Activated T-cell treated with anti-CD3 and anti-CD28 coated beads, Interleukin-2, amount 50 U/mL, for 48 hours (primary cell): ENCODE measurements at regions not wholly inside any gene's neighbourhood (a gene's known extent, or its start where the extent isn't known, plus 50 kb on each side); places are given as distances from the start of the nearest gene placed in this dataset.
"Not testable (repeated sequence)": the region's sequence is repeated elsewhere in the genome, so short reads cannot be mapped to it uniquely, and the experiment has no call there.

Experiments used
- DNase-seq, 2 experiments: peaks; one replicate each; pipeline ENCODE4 v3.0.0-alpha.2; 2020

DNA sequence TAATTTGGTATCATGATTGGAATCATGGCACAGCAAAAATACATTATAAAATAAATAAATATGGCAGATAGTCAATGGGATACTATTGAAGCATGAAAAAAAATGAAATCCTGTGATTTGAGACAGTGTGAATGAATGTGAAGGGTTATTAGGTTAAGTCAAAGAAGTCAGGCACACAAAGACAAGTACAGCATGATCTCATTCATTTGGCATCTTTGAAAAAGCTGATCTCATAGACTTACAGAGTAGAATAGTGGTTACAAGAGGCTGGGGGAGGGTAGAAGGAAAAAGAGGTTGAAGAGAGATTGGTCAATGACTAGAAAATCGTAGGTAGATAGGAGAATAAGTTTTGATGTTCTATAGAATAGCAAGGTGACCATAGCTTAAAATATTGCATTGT lies 295.1 kb upstream of the SLITRK5 start:
- no peak for DNase-seq

DNA sequence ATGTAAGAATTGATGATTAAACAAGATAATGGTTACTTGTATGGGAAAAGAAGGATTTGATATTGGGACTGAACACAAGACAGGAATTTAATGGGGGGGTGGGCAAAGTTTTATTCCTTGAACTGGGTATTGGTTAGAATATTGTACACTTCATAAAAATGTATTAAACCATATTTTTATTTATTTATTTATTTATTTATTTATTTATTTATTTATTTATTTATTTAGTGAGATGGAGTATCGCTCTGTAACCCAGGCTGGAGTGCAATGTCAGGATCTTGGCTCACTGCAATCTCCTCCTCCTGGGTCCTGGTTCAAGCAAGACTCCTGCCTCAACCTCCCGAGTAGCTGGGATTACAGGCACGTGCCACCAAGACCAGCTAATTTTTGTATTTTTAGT lies 287.1 kb upstream of the SLITRK5 start:
- no peak for DNase-seq

- DNase-seq: no peak
These were observed 277.8 kb upstream of the SLITRK5 start for GRCh38 chr13:87393358-87393757.

DNA sequence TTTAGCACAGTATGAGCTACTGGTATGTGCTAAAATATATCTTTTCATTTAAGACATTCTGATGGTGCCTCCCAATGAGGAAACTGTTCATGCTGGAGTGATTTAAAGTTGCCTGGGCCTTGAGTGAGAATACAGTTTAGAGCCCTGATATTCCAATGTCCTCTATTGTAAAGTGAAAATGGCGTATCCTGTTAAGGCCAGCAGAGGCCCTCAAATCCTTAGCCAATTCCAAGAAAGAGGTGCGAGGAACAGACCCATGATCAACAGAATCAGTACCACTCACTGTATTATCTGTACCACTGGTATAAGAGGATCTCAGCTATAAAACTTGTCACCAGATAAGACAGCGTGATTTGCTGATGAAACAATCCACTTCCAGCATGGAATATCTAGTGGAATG lies 273.1 kb upstream of the SLITRK5 start:
- DNase-seq: no peak

GRCh38 chr13:87403748-87404432 lies 267.3 kb upstream of the SLITRK5 start:
- no peak for DNase-seq

- no peak for DNase-seq
These were observed 244.4 kb upstream of the SLITRK5 start for GRCh38 chr13:87426742-87427141.

DNA sequence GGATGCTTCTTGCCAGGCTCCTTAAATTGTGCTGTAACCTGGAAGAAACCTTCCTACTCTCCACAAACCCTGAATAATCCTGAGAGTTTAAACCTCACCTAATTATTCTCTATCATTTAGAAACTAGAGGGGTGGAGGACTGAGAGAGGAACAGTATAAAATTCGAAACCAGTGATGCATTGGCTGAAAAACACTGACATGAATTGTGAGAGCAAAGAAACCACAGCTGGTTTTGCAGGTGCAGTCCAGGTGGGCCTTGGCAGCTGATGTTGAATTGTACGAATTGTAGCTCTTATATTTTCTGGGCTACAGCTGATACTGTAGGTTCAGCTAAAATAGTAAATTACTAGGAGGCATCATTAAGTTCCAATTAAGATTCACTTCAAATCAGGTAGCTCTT lies 227.0 kb upstream of the SLITRK5 start:
- no peak for DNase-seq

DNA sequence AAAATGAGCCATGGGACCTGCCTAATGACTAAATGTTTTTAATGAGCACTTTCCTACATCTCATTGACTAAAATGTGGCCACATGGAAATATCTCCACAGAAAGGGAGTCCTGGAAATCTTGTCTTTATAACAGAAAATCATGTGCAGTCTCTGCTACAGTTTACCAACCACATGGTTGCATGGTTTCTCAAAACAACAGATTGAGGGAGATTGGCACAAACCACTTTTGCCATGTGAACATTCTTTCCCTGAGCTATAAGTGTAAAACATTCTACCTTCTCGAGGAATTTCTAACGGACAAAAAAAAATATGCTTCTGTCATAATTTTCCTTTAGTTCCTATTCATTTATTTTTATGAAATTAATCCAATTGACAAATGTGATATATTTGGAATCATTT lies 218.9 kb upstream of the SLITRK5 start:
- DNase-seq: no peak

DNA sequence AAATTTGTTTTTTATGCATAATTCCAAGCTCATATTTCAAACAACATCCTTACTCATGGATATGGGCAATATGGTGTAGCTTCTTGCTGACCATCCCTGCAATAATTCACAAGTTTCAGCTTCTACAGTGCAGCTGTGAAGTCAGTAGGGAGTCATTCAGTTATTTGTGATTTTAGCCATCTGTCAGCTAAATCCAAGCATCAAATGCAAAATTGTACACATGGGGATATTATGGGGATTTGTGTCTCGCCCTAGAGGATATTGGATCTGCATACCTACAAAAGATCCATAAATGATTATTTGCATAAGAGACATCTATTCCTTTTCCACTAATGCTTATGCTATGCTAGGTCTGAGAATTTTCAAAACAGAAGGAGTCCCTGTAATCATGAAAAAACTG lies 217.9 kb upstream of the SLITRK5 start:
- no peak for DNase-seq

DNA sequence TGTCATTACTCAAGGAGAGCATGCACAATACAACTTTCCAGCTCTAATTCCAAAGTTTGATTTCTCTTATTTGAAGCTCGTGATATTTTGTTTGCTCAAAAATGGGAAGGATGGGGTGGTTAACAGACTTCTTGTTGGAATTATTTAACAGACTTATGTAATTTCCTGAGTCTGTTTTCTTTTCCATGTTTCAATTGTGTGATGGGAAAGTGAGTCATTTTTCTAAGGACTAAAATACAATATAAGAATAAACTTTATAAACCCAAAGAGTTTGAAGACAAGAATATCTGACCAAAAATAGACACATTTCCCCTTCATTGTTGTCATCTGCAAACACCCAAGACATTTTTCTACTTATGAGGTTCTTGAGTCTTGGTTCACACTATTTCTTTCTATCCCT lies 211.8 kb upstream of the SLITRK5 start:
- no peak for DNase-seq

DNA sequence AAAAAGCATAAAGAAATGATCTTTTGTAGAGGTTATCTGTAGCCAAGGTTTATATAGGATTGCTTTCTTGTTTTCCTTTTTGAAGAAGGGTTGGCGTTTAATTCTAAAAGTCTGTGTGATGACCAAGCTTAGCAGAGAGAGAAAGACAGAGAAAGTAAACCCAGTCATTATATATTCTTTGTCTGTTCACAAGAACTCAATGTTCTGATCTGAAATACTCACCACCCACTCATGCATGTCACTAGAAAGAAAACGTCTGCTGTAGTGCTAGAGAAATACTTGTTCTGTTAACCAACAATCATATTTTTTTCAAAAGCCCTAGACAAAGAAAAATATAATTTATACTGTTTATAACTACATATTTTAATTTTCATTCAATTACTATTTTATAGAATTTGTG lies 173.7 kb upstream of the SLITRK5 start:
- DNase-seq: no peak

- no peak for DNase-seq
These were observed 172.5 kb upstream of the SLITRK5 start for GRCh38 chr13:87498681-87499080.

DNA sequence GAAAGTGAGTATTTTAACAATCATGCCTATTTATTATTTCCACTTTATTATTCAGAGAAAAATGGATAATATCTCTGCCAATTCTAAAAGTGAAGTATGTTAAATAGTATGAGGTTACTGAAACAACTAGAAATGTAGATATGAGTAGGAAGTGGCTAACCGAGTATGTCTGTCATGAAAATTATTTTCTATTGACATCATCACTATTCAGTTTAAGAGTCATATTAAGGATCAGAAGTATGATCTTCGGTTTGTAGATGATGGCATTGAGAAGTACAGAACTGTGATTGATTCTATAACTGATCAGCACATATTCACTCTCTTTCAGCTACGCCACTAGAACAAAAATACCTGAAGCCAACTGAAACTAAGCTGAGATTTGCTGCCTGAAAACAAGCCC lies 146.4 kb upstream of the SLITRK5 start:
- DNase-seq: no peak

GRCh38 chr13:87533776-87534175 lies 137.4 kb upstream of the SLITRK5 start:
- DNase-seq: no peak

- no peak for DNase-seq
These were observed 135.3 kb upstream of the SLITRK5 start for GRCh38 chr13:87535911-87536310.

- no peak for DNase-seq
These were observed 134.7 kb upstream of the SLITRK5 start for GRCh38 chr13:87536499-87536898.

DNA sequence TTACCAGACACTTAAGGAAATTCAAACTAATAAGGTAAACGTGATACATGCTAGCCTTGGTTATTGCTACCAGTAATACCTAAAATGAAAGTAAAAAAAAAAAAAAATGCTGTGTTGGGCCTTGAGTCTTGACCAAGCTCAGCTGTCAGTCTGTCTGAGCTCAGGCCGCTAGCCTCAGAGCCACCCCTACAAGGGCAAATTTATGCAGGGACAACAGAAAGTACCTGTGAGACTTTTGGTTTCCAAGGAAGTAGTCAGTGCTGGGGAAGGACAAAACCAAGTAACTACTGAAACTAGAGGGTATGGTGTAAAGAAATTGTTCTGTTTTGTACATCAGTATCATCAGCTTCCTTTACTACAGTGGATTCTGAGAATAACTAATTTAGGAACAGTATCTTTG lies 134.3 kb upstream of the SLITRK5 start:
- no peak for DNase-seq

DNA sequence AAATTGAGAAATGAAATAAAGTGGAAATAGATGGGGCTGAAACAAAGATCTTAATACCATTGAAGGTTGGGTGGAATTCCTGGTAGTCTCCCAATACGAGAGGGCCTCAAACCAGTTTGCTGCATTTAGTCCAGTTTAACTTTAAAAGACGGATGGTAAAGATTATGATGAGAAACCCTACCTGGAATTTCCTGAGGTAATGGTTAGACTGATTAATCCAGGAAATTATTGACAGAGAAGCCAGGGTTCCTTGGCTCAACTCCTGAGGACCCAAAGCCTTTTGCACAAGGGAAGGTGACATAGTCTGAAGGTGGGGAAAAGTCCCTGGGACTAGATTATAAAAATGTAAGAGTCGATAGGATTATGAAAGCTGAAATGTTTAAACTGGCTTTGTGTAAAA lies 133.2 kb upstream of the SLITRK5 start:
- no peak for DNase-seq

GRCh38 chr13:87538366-87539052 lies 132.7 kb upstream of the SLITRK5 start:
- no peak for DNase-seq

- DNase-seq: no peak
These were observed 118.0 kb upstream of the SLITRK5 start for GRCh38 chr13:87553142-87553541.

DNA sequence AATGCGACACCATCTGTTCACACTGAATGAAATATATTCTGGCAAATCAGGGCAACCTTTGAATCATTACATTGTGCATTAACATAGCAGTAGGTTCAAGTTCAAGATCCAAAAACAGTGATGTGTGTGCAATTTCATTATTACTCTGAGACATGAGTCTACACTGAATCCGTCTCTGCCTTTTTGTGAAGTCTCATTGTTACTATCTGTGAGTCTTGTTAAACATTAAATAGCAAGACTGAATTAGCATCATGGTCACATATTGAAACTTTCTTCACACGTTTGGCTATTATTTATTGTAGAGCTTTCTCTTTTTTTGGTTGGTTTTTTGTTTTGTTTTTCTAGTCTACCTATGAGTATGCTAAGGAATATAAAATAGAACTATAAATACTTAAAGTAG lies 117.1 kb upstream of the SLITRK5 start:
- no peak for DNase-seq

DNA sequence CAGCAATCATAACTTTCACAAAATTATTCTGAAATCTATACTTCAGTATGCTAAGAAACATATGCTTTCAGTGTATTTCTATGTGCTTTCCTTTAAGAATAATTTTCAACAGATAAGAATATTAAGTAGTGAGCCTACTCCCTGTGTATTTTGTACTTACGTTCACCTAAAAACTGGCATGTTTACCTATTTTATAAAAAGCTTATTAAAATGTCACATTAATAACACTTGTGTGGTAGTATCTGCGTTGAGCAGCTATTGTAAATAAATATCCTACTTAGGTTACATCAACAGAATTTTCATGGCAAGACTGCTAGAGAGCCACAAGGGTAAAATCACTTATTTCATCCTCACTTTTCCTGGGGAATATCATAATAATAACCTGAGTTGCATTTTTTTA lies 113.4 kb upstream of the SLITRK5 start:
- no peak for DNase-seq

GRCh38 chr13:87561580-87561979 lies 109.6 kb upstream of the SLITRK5 start:
- not testable (repeated sequence) for DNase-seq

GRCh38 chr13:87570669-87571068 lies 100.5 kb upstream of the SLITRK5 start:
- DNase-seq: no peak

DNA sequence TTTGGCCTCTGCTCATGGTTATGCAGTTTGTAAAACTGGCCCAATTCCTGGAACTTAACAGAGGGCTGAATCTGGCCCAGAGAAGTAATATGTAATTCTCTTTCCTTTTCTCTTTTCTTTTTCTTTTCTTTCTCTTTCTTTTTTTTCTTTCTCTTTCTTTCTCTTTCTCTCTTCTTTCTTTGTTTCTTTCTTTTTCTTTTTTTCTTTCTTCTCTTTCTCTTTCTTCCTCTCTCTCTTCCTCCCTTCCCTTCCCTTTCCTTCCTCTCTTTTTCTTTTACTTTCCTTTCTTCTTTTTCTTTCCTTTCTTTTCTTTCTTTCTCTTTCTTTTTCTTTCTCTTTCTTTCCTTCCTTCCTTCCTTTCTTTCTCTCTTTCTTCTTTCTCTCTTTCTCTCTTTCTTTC lies 88.8 kb upstream of the SLITRK5 start:
- DNase-seq: no peak
